Mesothelial cell of epicardium (in vitro differentiated cells): ENCODE measurements at regions not wholly inside any gene's neighbourhood (a gene's known extent, or its start where the extent isn't known, plus 50 kb on each side); places are given as distances from the start of the nearest gene placed in this dataset.
"Not testable (repeated sequence)": the region's sequence is repeated elsewhere in the genome, so short reads cannot be mapped to it uniquely, and the experiment has no call there.

Source experiments
- DNase-seq, 2 experiments: peaks; one replicate each; pipeline ENCODE4 v3.0.0; 2021; ENCODE audit warnings: low spot score in 2 of 2; ENCODE audit not compliant: unreplicated experiment in 2 of 2
- H3K27ac Mint-ChIP-seq: 2 replicates; pipeline ENCODE4 v1.8.0; 2021; ENCODE audit warnings: mixed read lengths
- H3K27me3 Mint-ChIP-seq: 2 replicates; pipeline ENCODE4 v1.8.0; 2021; ENCODE audit warnings: low read depth, mixed read lengths
- H3K36me3 Mint-ChIP-seq: 2 replicates; pipeline ENCODE4 v1.8.0; 2021; ENCODE audit warnings: mixed read lengths
- H3K4me1 Mint-ChIP-seq: 2 replicates; pipeline ENCODE4 v1.8.0; 2021; ENCODE audit warnings: mixed read lengths
- H3K4me3 Mint-ChIP-seq: 2 replicates; pipeline ENCODE4 v1.8.0; 2021; ENCODE audit warnings: mild to moderate bottlenecking, moderate library complexity, mixed read lengths
- H3K9me3 Mint-ChIP-seq: 2 replicates; pipeline ENCODE4 v1.8.0; 2021; ENCODE audit warnings: mixed read lengths
- CTCF ChIP-seq: fragments of 200-600 bp; sonication (generic); IDR thresholded peaks from one replicate; pipeline ENCODE4 v1.5.0; 2021; ENCODE audit warnings: antibody characterized with exemption; ENCODE audit not compliant: unreplicated experiment

GRCh38 chr6:97347111-97347510, 64.1 kb upstream of the MMS22L start:
- Mint-ChIP-seq H3K4me3 (no peak overlapping the region), H3K27ac (no peak overlapping the region), H3K4me1 (peaks cover 9% of the 10 kb centered on the region), H3K36me3 (no peaks in the 10 kb centered on the region), H3K9me3 (peaks cover 4% of the 10 kb centered on the region), H3K27me3 (no peaks in the 10 kb centered on the region)
- TF ChIP-seq CTCF: no peak
- no peak for DNase-seq

- Mint-ChIP-seq H3K4me3 (no peak overlapping the region), H3K9me3 (no peaks in the 10 kb centered on the region), H3K4me1 (peaks cover 9% of the 10 kb centered on the region), H3K36me3 (no peaks in the 10 kb centered on the region), H3K27me3 (peaks cover 5% of the 10 kb centered on the region), H3K27ac (no peak overlapping the region)
- DNase-seq: peak; percentile 23 to 52
- TF ChIP-seq CTCF: no peak
Observed at GRCh38 chr6:97361286-97361685, 78.3 kb upstream of the MMS22L start.

- no peaks in the 10 kb centered on the region for H3K9me3 Mint-ChIP-seq
- no peak overlapping the region for H3K27ac Mint-ChIP-seq
- no peaks in the 10 kb centered on the region for H3K36me3 Mint-ChIP-seq
- H3K4me1 Mint-ChIP-seq: peaks cover 9% of the 10 kb centered on the region
- TF ChIP-seq CTCF: no peak
- H3K4me3 Mint-ChIP-seq: no peak overlapping the region
- peaks cover 2% of the 10 kb centered on the region for H3K27me3 Mint-ChIP-seq
- no peak for DNase-seq
Observed at GRCh38 chr6:97364327-97364726, 81.3 kb upstream of the MMS22L start.

- H3K27ac Mint-ChIP-seq, H3K4me3 Mint-ChIP-seq, H3K36me3 Mint-ChIP-seq, H3K4me1 Mint-ChIP-seq, H3K27me3 Mint-ChIP-seq, H3K9me3 Mint-ChIP-seq, DNase-seq: not testable (repeated sequence)
Observed at GRCh38 chr6:97382071-97382470, 99.1 kb upstream of the MMS22L start.

- no peak for TF ChIP-seq CTCF
- no peaks in the 10 kb centered on the region for H3K27me3 Mint-ChIP-seq
- H3K4me1 Mint-ChIP-seq: peaks cover 1% of the 10 kb centered on the region
- H3K9me3 Mint-ChIP-seq: no peaks in the 10 kb centered on the region
- no peak for DNase-seq
- H3K27ac Mint-ChIP-seq: no peak overlapping the region
- no peak overlapping the region for H3K4me3 Mint-ChIP-seq
- H3K36me3 Mint-ChIP-seq: no peaks in the 10 kb centered on the region
Observed at GRCh38 chr6:97392735-97393134, 109.7 kb upstream of the MMS22L start.

GRCh38 chr6:97394160-97394748, 111.2 kb upstream of the MMS22L start:
- DNase-seq: peak in 1 of 2 experiments; percentile 39
- Mint-ChIP-seq H3K36me3 (no peaks in the 10 kb centered on the region), H3K27ac (no peak overlapping the region), H3K27me3 (no peaks in the 10 kb centered on the region), H3K4me1 (peaks cover 1% of the 10 kb centered on the region), H3K4me3 (no peak overlapping the region), H3K9me3 (no peaks in the 10 kb centered on the region)
- TF ChIP-seq CTCF: peak; percentile 87
